Thymus (tissue), 11 donors: ENCODE measurements at regions not wholly inside any gene's neighbourhood (a gene's known extent, or its start where the extent isn't known, plus 50 kb on each side); places are given as distances from the start of the nearest gene placed in this dataset.
"Not testable (repeated sequence)": the region's sequence is repeated elsewhere in the genome, so short reads cannot be mapped to it uniquely, and the experiment has no call there.

ENCODE experiments used
- DNase-seq, 9 donors: peaks; one replicate each; pipeline ENCODE4 v3.0.0-alpha.2; 2013; ENCODE audit warnings: low spot score in 9 of 9, low read depth in 6 of 9, missing footprints in 1 of 9
- H3K27ac ChIP-seq, 2 donors: one replicate each; pipeline ENCODE4 v1.5.1; 2013; ENCODE audit warnings: control low read depth in 1 of 2, low read depth in 1 of 2, low read length in 1 of 2, mild to moderate bottlenecking in 1 of 2, moderate library complexity in 1 of 2
- H3K27me3 ChIP-seq, 2 donors: one replicate each; pipeline ENCODE4 v1.5.1; 2013; ENCODE audit warnings: low read length in 1 of 2; ENCODE audit not compliant: control insufficient read depth in 2 of 2, insufficient read depth in 1 of 2
- H3K36me3 ChIP-seq, 2 donors: one replicate each; pipeline ENCODE4 v1.5.1; 2013; ENCODE audit warnings: low read length in 1 of 2, mild to moderate bottlenecking in 1 of 2, moderate library complexity in 1 of 2; ENCODE audit not compliant: control insufficient read depth in 2 of 2, insufficient read depth in 2 of 2
- H3K4me1 ChIP-seq, 2 donors: one replicate each; pipeline ENCODE4 v1.5.1; 2013; ENCODE audit warnings: low read length in 2 of 2; ENCODE audit not compliant: control insufficient read depth in 2 of 2, insufficient read depth in 2 of 2
- H3K4me3 ChIP-seq, 2 donors: one replicate each; pipeline ENCODE4 v1.5.1; 2013; ENCODE audit warnings: low read length in 2 of 2, control low read depth in 1 of 2, mild to moderate bottlenecking in 1 of 2
- H3K9me3 ChIP-seq, 2 donors: one replicate each; pipeline ENCODE4 v1.5.1; 2013; ENCODE audit warnings: low read length in 1 of 2, mild to moderate bottlenecking in 1 of 2; ENCODE audit not compliant: control insufficient read depth in 2 of 2, insufficient read depth in 1 of 2
- whole genome bisulfite sequencing: extraction: QIAGEN DNeasy Blood & Tissue Kit; methylation state at CpG from one replicate; pipeline ENCODE4 v1.1.7; 2013; 5-methylcytosine and 5-hydroxymethylcytosine counted together
- donor health status: healthy.

DNA sequence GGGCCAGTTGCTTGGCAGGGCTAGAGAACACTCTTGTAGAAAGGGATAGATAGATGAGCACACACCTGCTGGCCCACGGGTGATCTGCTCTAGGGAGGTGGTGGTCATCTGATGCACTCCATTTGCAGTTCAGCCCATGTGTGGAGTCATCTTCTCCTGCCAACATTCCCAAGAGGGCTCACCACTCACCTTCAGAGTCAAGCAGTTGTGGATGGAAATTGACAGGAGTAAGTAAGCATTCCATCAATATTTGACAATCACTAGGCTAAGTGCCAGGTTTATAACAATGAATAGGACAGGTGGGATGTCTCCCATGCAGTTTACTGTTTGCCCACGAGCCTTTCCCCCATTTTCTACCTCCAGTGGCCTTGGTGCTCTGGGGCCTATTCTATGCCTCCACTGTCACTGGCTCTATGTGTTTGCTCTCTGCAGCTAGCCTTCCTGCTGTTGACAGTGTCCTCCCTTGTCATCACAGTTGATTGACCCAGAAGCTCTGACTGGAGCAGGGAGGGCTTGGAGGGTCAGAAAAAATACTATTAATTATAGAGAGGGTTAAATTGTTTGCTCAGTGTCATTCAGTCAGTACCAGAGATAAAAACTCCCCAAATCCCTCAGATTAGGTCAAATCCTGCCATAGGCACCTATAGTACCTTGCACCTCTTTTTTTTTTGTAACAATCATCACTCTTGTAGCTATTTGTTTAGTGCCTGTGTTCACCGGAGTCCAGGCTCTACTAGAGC is 134.6 kb upstream of the PZP start:
- WGBS, result 98% methylated on average over 3 of the region's 3 CpGs

DNA sequence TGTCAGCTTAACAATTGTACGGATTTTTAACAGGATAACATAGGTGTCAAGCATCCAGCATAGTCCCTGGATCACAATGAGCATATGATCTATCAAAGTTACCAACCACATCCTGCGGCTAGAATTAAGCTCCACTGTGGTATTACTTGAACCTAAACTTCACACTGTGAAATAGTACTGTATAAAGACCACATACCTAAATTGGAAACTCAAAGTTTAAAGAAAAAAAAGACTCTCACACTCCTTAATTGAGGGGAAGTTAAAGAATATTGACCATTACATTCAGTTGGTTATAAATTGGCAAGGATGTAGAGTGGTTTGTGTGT is 133.0 kb upstream of the PZP start:
- H3K27me3 ChIP-seq, result no peaks in the 10 kb centered on the region
- H3K4me1 ChIP-seq, result peaks cover 0 to 3% of the 10 kb centered on the region in 2 donors
- WGBS, result 94% methylated on average over 2 of the region's 2 CpGs
- H3K4me3 ChIP-seq, result no peak overlapping the region
- DNase-seq, result peak in 1 of 9 donors; percentile 24
- H3K27ac ChIP-seq, result no peak overlapping the region
- H3K9me3 ChIP-seq, result peaks cover 0 to 4% of the 10 kb centered on the region in 2 donors
- H3K36me3 ChIP-seq, result no peaks in the 10 kb centered on the region

More for the DNA sequence above, 134.6 kb upstream of the PZP start:
- peaks cover 0 to 2% of the 10 kb centered on the region in 2 donors for H3K9me3 ChIP-seq
- peaks cover 0 to 3% of the 10 kb centered on the region in 2 donors for H3K4me1 ChIP-seq
- no peak overlapping the region for H3K4me3 ChIP-seq
- no peak overlapping the region for H3K27ac ChIP-seq
- no peak for DNase-seq
- no peaks in the 10 kb centered on the region for H3K27me3 ChIP-seq
- H3K36me3 ChIP-seq, result peaks cover 0 to 2% of the 10 kb centered on the region in 2 donors

DNA sequence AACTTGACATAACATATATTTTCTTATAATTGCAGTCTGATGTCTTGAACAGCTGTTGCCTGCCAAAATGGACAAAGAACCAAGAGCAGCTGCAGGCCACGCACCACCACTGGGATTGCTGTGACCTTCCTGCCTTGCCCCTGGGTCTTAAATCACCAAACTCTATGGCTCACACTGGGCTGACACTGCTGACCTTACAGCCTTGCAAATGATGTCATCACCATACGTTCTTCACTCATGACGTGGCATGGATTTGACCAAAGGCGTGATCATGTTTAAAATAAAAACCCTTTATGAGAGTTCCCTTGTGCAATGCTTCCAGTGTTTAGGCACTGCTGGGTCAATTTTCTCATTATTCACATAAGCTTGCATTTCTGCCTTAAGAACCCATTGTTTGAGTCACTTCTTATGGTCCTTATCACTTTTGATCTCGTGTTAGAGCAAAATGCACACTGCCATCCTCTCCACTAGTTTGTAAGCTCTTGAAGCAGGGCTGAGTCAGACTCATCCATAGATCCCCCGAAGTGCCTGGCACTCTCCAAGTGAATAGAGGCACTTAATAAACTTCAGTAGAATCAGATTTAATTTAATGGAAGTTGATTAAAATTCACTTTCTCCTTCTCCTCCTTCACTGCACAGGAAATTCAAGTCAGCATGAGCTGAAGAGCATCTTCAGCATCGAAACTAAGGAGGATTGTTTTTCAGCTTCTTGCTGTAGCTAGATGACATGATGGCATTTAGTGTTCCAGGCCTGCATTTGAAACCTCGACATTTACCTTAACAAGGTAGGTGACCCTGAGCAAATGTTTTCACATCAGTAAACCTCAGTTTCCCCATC is 132.4 kb upstream of the PZP start:
- H3K36me3 ChIP-seq, result no peaks in the 10 kb centered on the region
- no peak for DNase-seq
- H3K27ac ChIP-seq, result no peak overlapping the region
- no peak overlapping the region for H3K4me3 ChIP-seq
- WGBS, result 89% methylated on average over 8 of the region's 8 CpGs
- peaks cover 4 to 10% of the 10 kb centered on the region in 2 donors for H3K9me3 ChIP-seq
- no peaks in the 10 kb centered on the region for H3K4me1 ChIP-seq
- H3K27me3 ChIP-seq, result no peaks in the 10 kb centered on the region

DNA sequence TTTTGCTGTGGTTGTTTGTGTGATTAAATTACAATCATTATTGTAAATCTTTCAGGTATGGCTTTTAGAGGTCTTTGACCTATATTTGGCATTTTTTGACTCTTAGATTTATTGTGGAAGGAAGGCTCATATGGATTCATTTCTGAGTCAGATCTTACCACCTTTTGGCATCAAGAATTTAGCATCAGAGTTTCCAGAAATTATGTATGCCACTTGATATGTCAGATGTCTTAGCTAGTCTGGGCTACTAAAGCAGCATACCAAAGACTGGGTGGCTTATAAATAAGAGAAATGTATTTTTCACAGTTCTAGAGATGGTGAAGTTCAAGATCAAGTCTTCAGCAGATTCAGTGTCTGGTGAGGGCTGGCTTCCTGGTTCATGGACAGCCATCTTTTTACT is 129.5 kb upstream of the PZP start:
- H3K27ac ChIP-seq, result no peak overlapping the region
- no peak overlapping the region for H3K4me3 ChIP-seq
- no peak for DNase-seq
- peaks cover 0 to 7% of the 10 kb centered on the region in 2 donors for H3K4me1 ChIP-seq
- peaks cover 4 to 13% of the 10 kb centered on the region in 2 donors for H3K9me3 ChIP-seq
- no peaks in the 10 kb centered on the region for H3K27me3 ChIP-seq
- no peaks in the 10 kb centered on the region for H3K36me3 ChIP-seq

DNA sequence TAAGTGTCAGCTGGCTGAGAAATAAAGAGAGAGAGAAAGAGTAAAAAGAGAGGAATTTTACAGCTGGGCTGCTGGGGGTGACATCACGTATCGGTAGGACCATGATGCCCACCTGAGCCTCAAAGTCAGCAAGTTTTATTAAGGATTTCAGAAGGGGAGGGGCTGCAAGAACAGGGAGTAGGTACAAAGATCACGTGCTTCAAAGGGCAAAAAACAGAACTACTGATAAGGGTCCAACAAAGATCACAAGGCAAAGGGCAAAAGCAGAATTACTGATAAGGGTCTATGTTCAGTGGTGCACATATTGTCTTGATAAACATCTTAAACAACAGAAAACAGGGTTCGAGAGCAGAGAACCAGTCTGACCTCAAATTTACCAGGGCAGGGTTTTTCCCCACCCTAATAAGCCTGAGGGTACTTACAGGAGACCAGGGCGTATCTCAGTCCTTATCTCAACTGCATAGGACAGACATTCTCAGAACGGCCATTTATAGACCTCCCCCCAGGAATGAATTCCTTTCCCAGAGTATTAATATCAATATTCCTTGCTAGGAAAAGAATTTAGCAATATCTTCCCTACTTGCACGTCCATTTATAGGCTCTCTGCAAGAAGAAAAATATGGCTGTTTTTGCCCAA is 128.3 kb upstream of the PZP start:
- DNase-seq, H3K27me3 ChIP-seq, H3K4me1 ChIP-seq, H3K4me3 ChIP-seq, H3K36me3 ChIP-seq, H3K27ac ChIP-seq: not testable (repeated sequence)
- peaks cover 4 to 13% of the 10 kb centered on the region in 2 donors for H3K9me3 ChIP-seq
- 96% methylated on average over 7 of the region's 7 CpGs for WGBS

DNA sequence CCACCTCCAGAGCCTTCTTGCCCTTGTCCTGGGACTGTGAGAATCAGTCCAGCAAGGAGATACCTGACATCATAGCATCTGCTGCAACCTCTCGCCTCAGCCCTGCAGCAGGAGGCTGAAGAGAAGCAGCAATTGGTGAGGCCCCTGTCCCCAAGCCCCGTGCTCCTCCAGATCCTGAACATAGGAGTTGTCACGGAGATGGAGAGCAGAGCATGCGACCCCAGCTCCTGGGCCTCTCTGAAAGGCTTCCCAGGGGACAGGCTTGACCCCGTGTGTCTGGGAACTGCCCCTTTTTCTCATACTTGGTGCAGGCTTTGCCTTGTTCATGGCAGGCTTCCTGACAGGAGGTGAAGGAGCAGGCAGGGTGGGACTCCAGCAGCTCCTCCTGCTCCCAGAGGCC is 127.7 kb upstream of the PZP start:
- WGBS, result 76% methylated on average over 5 of the region's 5 CpGs
- H3K9me3 ChIP-seq, result peaks cover 4 to 13% of the 10 kb centered on the region in 2 donors
- H3K36me3 ChIP-seq, result no peaks in the 10 kb centered on the region
- no peaks in the 10 kb centered on the region for H3K27me3 ChIP-seq
- H3K4me1 ChIP-seq, result peaks cover 0 to 11% of the 10 kb centered on the region in 2 donors
- no peak overlapping the region for H3K27ac ChIP-seq
- no peak for DNase-seq
- no peak overlapping the region for H3K4me3 ChIP-seq

DNA sequence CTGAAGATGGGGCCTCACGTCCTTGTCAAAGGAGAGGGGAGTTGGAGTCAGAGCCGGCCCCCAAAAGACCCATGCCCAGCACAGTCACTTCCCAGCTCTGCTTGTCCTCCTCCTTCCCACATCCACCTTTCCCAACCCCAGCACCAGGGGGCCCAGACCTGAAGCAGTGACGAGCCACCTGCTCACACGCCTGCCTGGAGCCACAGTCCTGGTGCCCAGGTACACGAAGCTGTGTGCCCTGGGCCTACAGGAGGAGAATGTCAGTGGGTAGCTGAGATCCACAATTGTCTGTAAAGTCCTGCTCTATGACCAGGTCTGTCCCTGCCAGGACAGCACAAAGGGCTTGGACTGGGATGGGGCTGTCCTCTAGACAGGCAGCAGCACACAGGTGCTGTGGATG is 126.8 kb upstream of the PZP start:
- Histone ChIP-seq H3K9me3 (peaks cover 4 to 13% of the 10 kb centered on the region in 2 donors), H3K4me1 (peaks cover 0 to 11% of the 10 kb centered on the region in 2 donors), H3K4me3 (no peak overlapping the region), H3K27me3 (no peaks in the 10 kb centered on the region), H3K27ac (no peak overlapping the region), H3K36me3 (no peaks in the 10 kb centered on the region)
- 92% methylated on average over 5 of the region's 5 CpGs for WGBS
- no peak for DNase-seq

DNA sequence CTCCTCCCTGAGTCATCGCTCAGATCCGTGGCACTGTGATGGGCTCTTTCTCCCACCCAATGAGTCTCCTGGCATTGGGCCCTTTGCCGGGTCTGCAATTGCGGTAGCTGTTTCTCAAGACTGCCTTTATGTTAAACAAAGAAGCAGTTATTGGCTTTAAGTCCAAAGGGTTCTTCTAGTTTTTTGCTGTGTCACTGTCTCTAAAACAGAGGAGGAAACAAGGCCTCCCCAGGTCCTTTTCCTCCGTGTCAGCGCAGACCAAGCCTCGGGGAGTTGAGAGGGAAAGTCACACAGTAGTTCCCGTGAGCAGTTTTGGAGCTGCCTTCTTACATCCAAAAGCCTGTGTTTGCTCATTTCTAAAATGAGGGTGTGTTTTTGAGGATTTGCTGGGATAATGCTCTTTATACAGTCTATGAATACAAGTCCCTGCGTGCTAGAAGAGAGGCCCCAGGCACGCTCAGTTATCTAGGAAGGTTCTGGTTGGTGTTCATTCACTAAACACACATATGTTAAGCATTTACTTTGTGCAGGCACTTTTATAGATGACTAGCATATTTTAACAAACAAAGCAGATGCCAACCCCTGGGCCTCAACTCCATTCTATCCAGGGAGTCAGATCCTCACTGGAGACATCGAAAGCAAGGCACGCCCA is 126.0 kb upstream of the PZP start:
- no peaks in the 10 kb centered on the region for H3K36me3 ChIP-seq
- H3K9me3 ChIP-seq, result peaks cover 4 to 13% of the 10 kb centered on the region in 2 donors
- no peak for DNase-seq
- no peaks in the 10 kb centered on the region for H3K27me3 ChIP-seq
- no peak overlapping the region for H3K27ac ChIP-seq
- peaks cover 0 to 11% of the 10 kb centered on the region in 2 donors for H3K4me1 ChIP-seq
- WGBS, result 53% methylated on average over 12 of the region's 12 CpGs
- H3K4me3 ChIP-seq, result no peak overlapping the region
